Prostate gland (tissue), 2 donors: ENCODE measurements at regions not wholly inside any gene's neighbourhood (a gene's known extent, or its start where the extent isn't known, plus 50 kb on each side); places are given as distances from the start of the nearest gene placed in this dataset.

Experiments used
- CTCF ChIP-seq, 4 experiments: fragments of 200-600 bp in 2 of 4; fragments of 450-650 bp in 2 of 4; sonication (generic) in 2 of 4; IDR thresholded peaks; 1 replicate in 3 of 4; 2 replicates in 1 of 4; pipeline ENCODE4 v1.5.1; 2016 to 2019; ENCODE audit warnings: antibody characterized with exemption in 4 of 4, mild to moderate bottlenecking in 2 of 4, moderate library complexity in 2 of 4
- POLR2A ChIP-seq: fragments of 450-650 bp; IDR thresholded peaks from one replicate; pipeline ENCODE4 v1.6.1; 2016; ENCODE audit warnings: antibody characterized with exemption, mild to moderate bottlenecking
- POLR2AphosphoS5 ChIP-seq: sonication (generic); formaldehyde crosslinking; IDR thresholded peaks from one replicate; pipeline ENCODE4 v1.6.1; 2017; ENCODE audit warnings: antibody characterized with exemption

GRCh38 chr11:28759311-28759710 lies 651.1 kb downstream of the METTL15 start:
- no peak for TF ChIP-seq CTCF (IDR thresholded peaks at IDR 0.05)
- TF ChIP-seq POLR2AphosphoS5 = peak; percentile 6
- no peak for TF ChIP-seq POLR2A
